ENCODE measurements at regions not wholly inside any gene's neighbourhood (a gene's known extent, or its start where the extent isn't known, plus 50 kb on each side); places are given as distances from the start of the nearest gene placed in this dataset.

- TF ChIP-seq ZNF274 (IDR thresholded peaks at IDR 0.05; ENCODE audit: low read depth, low read length) (no peak), YY1 (IDR thresholded peaks at IDR 0.05; ENCODE audit: insufficient read depth, insufficient read length) (no peak), SUZ12 (IDR thresholded peaks at IDR 0.05; ENCODE audit: extremely low read depth, insufficient read depth, insufficient read length) (no peak)
These were observed 321.3 kb downstream of the SIPA1L2 start for GRCh38 chr1:232308616-232309015.
